ENCODE measurements at regions not wholly inside any gene's neighbourhood (a gene's known extent, or its start where the extent isn't known, plus 50 kb on each side); places are given as distances from the start of the nearest gene placed in this dataset.

DNA sequence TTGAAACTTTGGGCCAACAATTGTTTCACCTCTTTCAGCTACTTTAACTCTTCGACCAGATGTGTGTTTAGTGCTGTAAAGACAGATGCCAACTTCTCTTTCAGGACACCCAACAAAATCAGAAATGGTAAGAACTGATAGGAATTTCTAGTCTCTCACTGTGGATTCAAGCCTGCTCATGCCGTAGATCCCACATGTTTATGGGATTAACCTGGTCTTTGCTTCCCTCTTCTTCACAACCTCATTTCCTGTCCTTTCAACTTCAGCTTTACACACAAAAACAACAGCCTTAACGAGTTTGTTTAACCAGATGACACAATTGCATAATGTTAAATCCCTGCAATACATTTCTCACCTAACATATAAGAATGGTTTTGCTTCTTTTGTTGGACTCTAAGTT lies 1031.9 kb upstream of the LRFN5 start:
- no peak for DNase-seq (ENCODE audit: low spot score)
- Histone ChIP-seq H3K9ac (ENCODE audit: low read depth in 1 of 2, low read length in 2 of 2) (no peak overlapping the region), H3K4me3 (ENCODE audit: low read depth in 1 of 3, low read length in 3 of 3) (no peak overlapping the region), H3K27ac (ENCODE audit: low read depth in 1 of 2, low read length in 2 of 2) (no peak overlapping the region), H3K9me3 (ENCODE audit: control insufficient read depth in 4 of 4, low read length in 3 of 4) (no peaks in the 10 kb centered on the region), H3K27me3 (ENCODE audit: control insufficient read depth in 4 of 4, insufficient read depth in 4 of 4, low read length in 3 of 4) (peaks cover 0 to 2% (median 0%) of the 10 kb centered on the region in 4 donors), H3K36me3 (ENCODE audit: control insufficient read depth in 4 of 4, insufficient read depth in 3 of 4, low read depth in 1 of 4, low read length in 3 of 4) (no peaks in the 10 kb centered on the region), H3K4me1 (ENCODE audit: control insufficient read depth in 4 of 4, insufficient read depth in 4 of 4, low read length in 3 of 4) (no peaks in the 10 kb centered on the region)
- no peak for TF ChIP-seq FOXA1 (IDR thresholded peaks at IDR 0.05)
- no peak for TF ChIP-seq RAD21 (IDR thresholded peaks at IDR 0.05)
- TF ChIP-seq HNF4G (IDR thresholded peaks at IDR 0.05), result no peak
- no peak for TF ChIP-seq JUND (IDR thresholded peaks at IDR 0.05)
- TF ChIP-seq HNF4A (conservative IDR thresholded peaks at IDR 0.05), result no peak
- TF ChIP-seq GABPA (IDR thresholded peaks at IDR 0.05 in 1 of 2, conservative IDR thresholded peaks at IDR 0.05 in 1 of 2), result no peak
- no peak for TF ChIP-seq TAF1 (conservative IDR thresholded peaks at IDR 0.05)
- TF ChIP-seq, protein P1, sequence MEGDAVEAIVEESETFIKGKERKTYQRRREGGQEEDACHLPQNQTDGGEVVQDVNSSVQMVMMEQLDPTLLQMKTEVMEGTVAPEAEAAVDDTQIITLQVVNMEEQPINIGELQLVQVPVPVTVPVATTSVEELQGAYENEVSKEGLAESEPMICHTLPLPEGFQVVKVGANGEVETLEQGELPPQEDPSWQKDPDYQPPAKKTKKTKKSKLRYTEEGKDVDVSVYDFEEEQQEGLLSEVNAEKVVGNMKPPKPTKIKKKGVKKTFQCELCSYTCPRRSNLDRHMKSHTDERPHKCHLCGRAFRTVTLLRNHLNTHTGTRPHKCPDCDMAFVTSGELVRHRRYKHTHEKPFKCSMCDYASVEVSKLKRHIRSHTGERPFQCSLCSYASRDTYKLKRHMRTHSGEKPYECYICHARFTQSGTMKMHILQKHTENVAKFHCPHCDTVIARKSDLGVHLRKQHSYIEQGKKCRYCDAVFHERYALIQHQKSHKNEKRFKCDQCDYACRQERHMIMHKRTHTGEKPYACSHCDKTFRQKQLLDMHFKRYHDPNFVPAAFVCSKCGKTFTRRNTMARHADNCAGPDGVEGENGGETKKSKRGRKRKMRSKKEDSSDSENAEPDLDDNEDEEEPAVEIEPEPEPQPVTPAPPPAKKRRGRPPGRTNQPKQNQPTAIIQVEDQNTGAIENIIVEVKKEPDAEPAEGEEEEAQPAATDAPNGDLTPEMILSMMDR (IDR thresholded peaks at IDR 0.05; ENCODE audit: low read depth, low read length, missing input control), result no peak
- TF ChIP-seq FOXA2 (IDR thresholded peaks at IDR 0.05), result no peak
- no peak for TF ChIP-seq RXRA (IDR thresholded peaks at IDR 0.05)
- no peak for TF ChIP-seq SP1 (IDR thresholded peaks at IDR 0.05)
- TF ChIP-seq, protein P2, sequence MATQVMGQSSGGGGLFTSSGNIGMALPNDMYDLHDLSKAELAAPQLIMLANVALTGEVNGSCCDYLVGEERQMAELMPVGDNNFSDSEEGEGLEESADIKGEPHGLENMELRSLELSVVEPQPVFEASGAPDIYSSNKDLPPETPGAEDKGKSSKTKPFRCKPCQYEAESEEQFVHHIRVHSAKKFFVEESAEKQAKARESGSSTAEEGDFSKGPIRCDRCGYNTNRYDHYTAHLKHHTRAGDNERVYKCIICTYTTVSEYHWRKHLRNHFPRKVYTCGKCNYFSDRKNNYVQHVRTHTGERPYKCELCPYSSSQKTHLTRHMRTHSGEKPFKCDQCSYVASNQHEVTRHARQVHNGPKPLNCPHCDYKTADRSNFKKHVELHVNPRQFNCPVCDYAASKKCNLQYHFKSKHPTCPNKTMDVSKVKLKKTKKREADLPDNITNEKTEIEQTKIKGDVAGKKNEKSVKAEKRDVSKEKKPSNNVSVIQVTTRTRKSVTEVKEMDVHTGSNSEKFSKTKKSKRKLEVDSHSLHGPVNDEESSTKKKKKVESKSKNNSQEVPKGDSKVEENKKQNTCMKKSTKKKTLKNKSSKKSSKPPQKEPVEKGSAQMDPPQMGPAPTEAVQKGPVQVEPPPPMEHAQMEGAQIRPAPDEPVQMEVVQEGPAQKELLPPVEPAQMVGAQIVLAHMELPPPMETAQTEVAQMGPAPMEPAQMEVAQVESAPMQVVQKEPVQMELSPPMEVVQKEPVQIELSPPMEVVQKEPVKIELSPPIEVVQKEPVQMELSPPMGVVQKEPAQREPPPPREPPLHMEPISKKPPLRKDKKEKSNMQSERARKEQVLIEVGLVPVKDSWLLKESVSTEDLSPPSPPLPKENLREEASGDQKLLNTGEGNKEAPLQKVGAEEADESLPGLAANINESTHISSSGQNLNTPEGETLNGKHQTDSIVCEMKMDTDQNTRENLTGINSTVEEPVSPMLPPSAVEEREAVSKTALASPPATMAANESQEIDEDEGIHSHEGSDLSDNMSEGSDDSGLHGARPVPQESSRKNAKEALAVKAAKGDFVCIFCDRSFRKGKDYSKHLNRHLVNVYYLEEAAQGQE (IDR thresholded peaks at IDR 0.05), result no peak
- TF ChIP-seq, protein P3, sequence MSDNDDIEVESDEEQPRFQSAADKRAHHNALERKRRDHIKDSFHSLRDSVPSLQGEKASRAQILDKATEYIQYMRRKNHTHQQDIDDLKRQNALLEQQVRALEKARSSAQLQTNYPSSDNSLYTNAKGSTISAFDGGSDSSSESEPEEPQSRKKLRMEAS (IDR thresholded peaks at IDR 0.05), result no peak
- TF ChIP-seq, protein P4, sequence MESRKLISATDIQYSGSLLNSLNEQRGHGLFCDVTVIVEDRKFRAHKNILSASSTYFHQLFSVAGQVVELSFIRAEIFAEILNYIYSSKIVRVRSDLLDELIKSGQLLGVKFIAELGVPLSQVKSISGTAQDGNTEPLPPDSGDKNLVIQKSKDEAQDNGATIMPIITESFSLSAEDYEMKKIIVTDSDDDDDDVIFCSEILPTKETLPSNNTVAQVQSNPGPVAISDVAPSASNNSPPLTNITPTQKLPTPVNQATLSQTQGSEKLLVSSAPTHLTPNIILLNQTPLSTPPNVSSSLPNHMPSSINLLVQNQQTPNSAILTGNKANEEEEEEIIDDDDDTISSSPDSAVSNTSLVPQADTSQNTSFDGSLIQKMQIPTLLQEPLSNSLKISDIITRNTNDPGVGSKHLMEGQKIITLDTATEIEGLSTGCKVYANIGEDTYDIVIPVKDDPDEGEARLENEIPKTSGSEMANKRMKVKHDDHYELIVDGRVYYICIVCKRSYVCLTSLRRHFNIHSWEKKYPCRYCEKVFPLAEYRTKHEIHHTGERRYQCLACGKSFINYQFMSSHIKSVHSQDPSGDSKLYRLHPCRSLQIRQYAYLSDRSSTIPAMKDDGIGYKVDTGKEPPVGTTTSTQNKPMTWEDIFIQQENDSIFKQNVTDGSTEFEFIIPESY (IDR thresholded peaks at IDR 0.05), result no peak
- TF ChIP-seq NR2F2 (IDR thresholded peaks at IDR 0.05), result no peak
- TF ChIP-seq, protein P5, sequence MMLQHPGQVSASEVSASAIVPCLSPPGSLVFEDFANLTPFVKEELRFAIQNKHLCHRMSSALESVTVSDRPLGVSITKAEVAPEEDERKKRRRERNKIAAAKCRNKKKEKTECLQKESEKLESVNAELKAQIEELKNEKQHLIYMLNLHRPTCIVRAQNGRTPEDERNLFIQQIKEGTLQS (IDR thresholded peaks at IDR 0.05), result no peak
- no peak for TF ChIP-seq YY1 (IDR thresholded peaks at IDR 0.05)
- no peak for TF ChIP-seq EGR1 (IDR thresholded peaks at IDR 0.05; ENCODE audit: low read depth in 2 of 2)
- 25% methylated on average over 3 of the region's 3 CpGs for WGBS
